ENCODE measurements at regions not wholly inside any gene's neighbourhood (a gene's known extent, or its start where the extent isn't known, plus 50 kb on each side); places are given as distances from the start of the nearest gene placed in this dataset.

- TF ChIP-seq, protein P1, sequence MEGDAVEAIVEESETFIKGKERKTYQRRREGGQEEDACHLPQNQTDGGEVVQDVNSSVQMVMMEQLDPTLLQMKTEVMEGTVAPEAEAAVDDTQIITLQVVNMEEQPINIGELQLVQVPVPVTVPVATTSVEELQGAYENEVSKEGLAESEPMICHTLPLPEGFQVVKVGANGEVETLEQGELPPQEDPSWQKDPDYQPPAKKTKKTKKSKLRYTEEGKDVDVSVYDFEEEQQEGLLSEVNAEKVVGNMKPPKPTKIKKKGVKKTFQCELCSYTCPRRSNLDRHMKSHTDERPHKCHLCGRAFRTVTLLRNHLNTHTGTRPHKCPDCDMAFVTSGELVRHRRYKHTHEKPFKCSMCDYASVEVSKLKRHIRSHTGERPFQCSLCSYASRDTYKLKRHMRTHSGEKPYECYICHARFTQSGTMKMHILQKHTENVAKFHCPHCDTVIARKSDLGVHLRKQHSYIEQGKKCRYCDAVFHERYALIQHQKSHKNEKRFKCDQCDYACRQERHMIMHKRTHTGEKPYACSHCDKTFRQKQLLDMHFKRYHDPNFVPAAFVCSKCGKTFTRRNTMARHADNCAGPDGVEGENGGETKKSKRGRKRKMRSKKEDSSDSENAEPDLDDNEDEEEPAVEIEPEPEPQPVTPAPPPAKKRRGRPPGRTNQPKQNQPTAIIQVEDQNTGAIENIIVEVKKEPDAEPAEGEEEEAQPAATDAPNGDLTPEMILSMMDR (conservative IDR thresholded peaks at IDR 0.05; ENCODE audit: low read depth, low read length) = no peak
- Histone ChIP-seq H3K27ac (no peak overlapping the region), H3K27me3 (ENCODE audit: insufficient read depth, low read depth) (no peaks in the 10 kb centered on the region), H3K4me3 (IDR thresholded peaks at IDR 0.05; ENCODE audit: insufficient read depth, low read depth, low read length) (no peak overlapping the region), H3K36me3 (ENCODE audit: insufficient read depth) (no peaks in the 10 kb centered on the region), H3K4me1 (ENCODE audit: low read depth, poor library complexity, severe bottlenecking) (no peaks in the 10 kb centered on the region), H4K20me1 (ENCODE audit: insufficient read depth) (no peaks in the 10 kb centered on the region), H2AFZ (ENCODE audit: low read depth) (no peak overlapping the region), H3K9ac (no peak overlapping the region), H3K4me2 (no peak overlapping the region), H3K79me2 (ENCODE audit: insufficient read depth, low read depth) (no peaks in the 10 kb centered on the region)
These were observed 184.5 kb upstream of the DNAJC19 start for GRCh38 chr3:181174022-181174421.

DNA sequence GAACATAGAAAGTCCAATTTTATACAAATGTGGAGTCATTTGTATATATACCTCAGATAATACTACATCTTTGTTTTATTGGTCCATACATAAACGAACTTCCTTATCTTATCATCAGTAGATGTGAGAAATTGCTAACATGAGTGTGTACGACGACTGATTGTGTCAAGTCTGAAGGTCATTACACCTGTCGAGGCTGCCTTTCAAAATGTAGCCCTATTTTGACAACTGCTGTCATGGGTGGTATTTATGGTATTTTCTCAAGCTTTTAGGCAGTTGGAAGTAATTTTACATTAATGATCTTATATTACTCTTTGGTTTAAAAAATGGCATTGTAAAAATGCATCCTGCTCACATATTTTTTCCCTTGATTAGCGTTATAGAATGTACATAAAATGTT is 183.7 kb upstream of the DNAJC19 start:
- TF ChIP-seq, protein P1 (conservative IDR thresholded peaks at IDR 0.05; ENCODE audit: low read depth, low read length) = no peak
- H3K4me3 ChIP-seq (IDR thresholded peaks at IDR 0.05; ENCODE audit: insufficient read depth, low read depth, low read length) = no peak overlapping the region
- H3K4me1 ChIP-seq (ENCODE audit: low read depth, poor library complexity, severe bottlenecking) = no peaks in the 10 kb centered on the region
- H3K4me2 ChIP-seq = no peak overlapping the region
- H4K20me1 ChIP-seq (ENCODE audit: insufficient read depth) = no peaks in the 10 kb centered on the region
- no peaks in the 10 kb centered on the region for H3K79me2 ChIP-seq (ENCODE audit: insufficient read depth, low read depth)
- H3K27me3 ChIP-seq (ENCODE audit: insufficient read depth, low read depth) = no peaks in the 10 kb centered on the region
- no peak overlapping the region for H2AFZ ChIP-seq (ENCODE audit: low read depth)
- H3K27ac ChIP-seq = no peak overlapping the region
- no peak overlapping the region for H3K9ac ChIP-seq
- H3K36me3 ChIP-seq (ENCODE audit: insufficient read depth) = no peaks in the 10 kb centered on the region

GRCh38 chr3:181134873-181135272 is 145.3 kb upstream of the DNAJC19 start:
- TF ChIP-seq, protein P1 (conservative IDR thresholded peaks at IDR 0.05; ENCODE audit: low read depth, low read length) = no peak
- no peak overlapping the region for H3K9ac ChIP-seq
- H2AFZ ChIP-seq (ENCODE audit: low read depth) = no peak overlapping the region
- no peaks in the 10 kb centered on the region for H3K79me2 ChIP-seq (ENCODE audit: insufficient read depth, low read depth)
- no peaks in the 10 kb centered on the region for H3K36me3 ChIP-seq (ENCODE audit: insufficient read depth)
- H3K4me3 ChIP-seq (IDR thresholded peaks at IDR 0.05; ENCODE audit: insufficient read depth, low read depth, low read length) = no peak overlapping the region
- H3K4me1 ChIP-seq (ENCODE audit: low read depth, poor library complexity, severe bottlenecking) = no peaks in the 10 kb centered on the region
- no peak overlapping the region for H3K27ac ChIP-seq
- H4K20me1 ChIP-seq (ENCODE audit: insufficient read depth) = no peaks in the 10 kb centered on the region
- H3K4me2 ChIP-seq = no peak overlapping the region
- H3K27me3 ChIP-seq (ENCODE audit: insufficient read depth, low read depth) = no peaks in the 10 kb centered on the region

- Histone ChIP-seq H3K9ac (no peak overlapping the region), H4K20me1 (ENCODE audit: insufficient read depth) (no peaks in the 10 kb centered on the region), H3K27me3 (ENCODE audit: insufficient read depth, low read depth) (no peaks in the 10 kb centered on the region), H3K36me3 (ENCODE audit: insufficient read depth) (no peaks in the 10 kb centered on the region), H3K4me3 (IDR thresholded peaks at IDR 0.05; ENCODE audit: insufficient read depth, low read depth, low read length) (no peak overlapping the region), H3K4me1 (ENCODE audit: low read depth, poor library complexity, severe bottlenecking) (no peaks in the 10 kb centered on the region), H2AFZ (ENCODE audit: low read depth) (no peak overlapping the region), H3K79me2 (ENCODE audit: insufficient read depth, low read depth) (no peaks in the 10 kb centered on the region), H3K4me2 (no peak overlapping the region), H3K27ac (no peak overlapping the region)
- TF ChIP-seq, protein P1 (conservative IDR thresholded peaks at IDR 0.05; ENCODE audit: low read depth, low read length) = no peak
These were observed 144.3 kb upstream of the DNAJC19 start for GRCh38 chr3:181133832-181134231.
